ENCODE measurements at regions not wholly inside any gene's neighbourhood (a gene's known extent, or its start where the extent isn't known, plus 50 kb on each side); places are given as distances from the start of the nearest gene placed in this dataset.
A peak's percentile ranks its signal among the peaks of the same experiment; 100 is the strongest.

GRCh38 chr2:64831134-64831976 lies 157.8 kb upstream of the SLC1A4 start (continued):
- TF ChIP-seq CTCF (tag by site-specific recombination; IDR thresholded peaks at IDR 0.05): peak; percentile 60; the same call in 1 of the 2 replicates
- TF ChIP-seq ZNF335 (tag by site-specific recombination; conservative IDR thresholded peaks at IDR 0.05): 0 out of 2 replicates have a peak, but pooled peaks have one; percentile 28
- 0 out of 2 replicates have a peak, but pooled peaks have one; percentile 22 for TF ChIP-seq ZBTB17 (tag by site-specific recombination; IDR thresholded peaks at IDR 0.05)
- TF ChIP-seq ZNF600 (tag by site-specific recombination; IDR thresholded peaks at IDR 0.05): 0 out of 2 replicates have a peak, but pooled peaks have one; percentile 9
- 0 out of 2 replicates have a peak, but pooled peaks have one; percentile 42 for TF ChIP-seq KLF9 (tag by site-specific recombination; IDR thresholded peaks at IDR 0.05; ENCODE audit: low read depth)
- peak; percentile 90 for TF ChIP-seq GLIS2 (tag by site-specific recombination; IDR thresholded peaks at IDR 0.05)
- no peak for TF ChIP-seq KLF7 (tag by site-specific recombination; IDR thresholded peaks at IDR 0.05; ENCODE audit: borderline replicate concordance)
- TF ChIP-seq ZBTB26 (tag by site-specific recombination; optimal IDR thresholded peaks at IDR 0.05): peak; percentile 16
- TF ChIP-seq KLF1 (tag by site-specific recombination; IDR thresholded peaks at IDR 0.05): peak; percentile 71
- TF ChIP-seq ZIC2 (tag by site-specific recombination; IDR thresholded peaks at IDR 0.05): peak; percentile 96
- 0 out of 2 replicates have a peak, but pooled peaks have one; percentile 21 for TF ChIP-seq SP2 (tag by site-specific recombination; IDR thresholded peaks at IDR 0.05)
- TF ChIP-seq PATZ1 (tag by site-specific recombination; IDR thresholded peaks at IDR 0.05): peak; percentile 68
- peak; percentile 56 for TF ChIP-seq ZEB2 (tag by site-specific recombination; IDR thresholded peaks at IDR 0.05)
- peak; percentile 37; the same call in 1 of the 2 replicates for TF ChIP-seq PRDM10 (tag by site-specific recombination; IDR thresholded peaks at IDR 0.05)
- peak; percentile 73 for TF ChIP-seq KLF10 (tag by site-specific recombination; IDR thresholded peaks at IDR 0.05)
- TF ChIP-seq ZBTB8A (tag by site-specific recombination; IDR thresholded peaks at IDR 0.05): peak; percentile 55; the same call in 1 of the 2 replicates
- no peak for TF ChIP-seq ZNF146 (tag by site-specific recombination; IDR thresholded peaks at IDR 0.05)
- peak; percentile 68 for TF ChIP-seq KLF17 (tag by site-specific recombination; IDR thresholded peaks at IDR 0.05)
- peak; percentile 54 for TF ChIP-seq ZNF654 (tag by site-specific recombination; IDR thresholded peaks at IDR 0.05; ENCODE audit: low read depth)
- no peak for TF ChIP-seq ZNF518A (tag by site-specific recombination; conservative IDR thresholded peaks at IDR 0.05; ENCODE audit: low read depth)
- no peak for TF ChIP-seq OSR2 (tag by site-specific recombination; IDR thresholded peaks at IDR 0.05)
- TF ChIP-seq HOXA7 (CRISPR knock-in tag; IDR thresholded peaks at IDR 0.05; ENCODE audit: borderline replicate concordance): no peak
- TF ChIP-seq SP7 (tag by site-specific recombination; IDR thresholded peaks at IDR 0.05): peak; percentile 80
- TF ChIP-seq ZFP69B (tag by site-specific recombination; IDR thresholded peaks at IDR 0.05): peak; percentile 73; the same call in 1 of the 2 replicates

Measured in HEK293 (cell line).